OCI-LY1 (cell line): ENCODE measurements at regions not wholly inside any gene's neighbourhood (a gene's known extent, or its start where the extent isn't known, plus 50 kb on each side); places are given as distances from the start of the nearest gene placed in this dataset.

ENCODE experiments used
- H2AFZ ChIP-seq: fragments of 200-600 bp; sonication (generic), shearing (Covaris generic); 2 replicates; pipeline ENCODE4 v1.6.0; 2014; ENCODE audit warnings: antibody characterized with exemption, mild to moderate bottlenecking, low read length
- H3F3A ChIP-seq: fragments of 200-600 bp; sonication (generic), shearing (Covaris generic); 2 replicates; pipeline ENCODE4 v1.6.0; 2014; ENCODE audit warnings: mild to moderate bottlenecking, antibody characterized with exemption, low read length, moderate library complexity; ENCODE audit not compliant: insufficient read depth
- H3K27ac ChIP-seq: fragments of 200-600 bp; sonication (generic); 2 replicates; pipeline ENCODE4 v1.5.1; 2014; ENCODE audit warnings: low read length, mixed run types, mild to moderate bottlenecking, low read depth; ENCODE audit not compliant: poor library complexity, severe bottlenecking
- H3K27me3 ChIP-seq: fragments of 200-600 bp; sonication (generic); 2 replicates; pipeline ENCODE4 v1.6.0; 2014; ENCODE audit warnings: antibody characterized with exemption, mild to moderate bottlenecking, low read length, moderate library complexity; ENCODE audit not compliant: insufficient read depth
- H3K36me3 ChIP-seq: fragments of 200-600 bp; sonication (generic); 2 replicates; pipeline ENCODE4 v1.6.1; 2014; ENCODE audit warnings: mild to moderate bottlenecking, antibody characterized with exemption, low read length, moderate library complexity, mixed read lengths; ENCODE audit not compliant: insufficient read depth
- H3K4me1 ChIP-seq: fragments of 200-600 bp; sonication (generic); 2 replicates; pipeline ENCODE4 v1.5.1; 2014; ENCODE audit warnings: mild to moderate bottlenecking, low read length, moderate library complexity; ENCODE audit not compliant: insufficient read depth, severe bottlenecking
- H3K4me2 ChIP-seq: fragments of 200-600 bp; sonication (generic), shearing (Covaris generic); 2 replicates; pipeline ENCODE4 v1.6.1; 2014; ENCODE audit warnings: low read length
- H3K4me3 ChIP-seq: fragments of 200-600 bp; sonication (generic); 2 replicates; pipeline ENCODE4 v1.5.1; 2014; ENCODE audit warnings: low read length, low read depth, mild to moderate bottlenecking, mixed read lengths; ENCODE audit not compliant: poor library complexity, severe bottlenecking
- H3K79me2 ChIP-seq: fragments of 200-600 bp; shearing (Covaris generic); 2 replicates; pipeline ENCODE4 v1.6.1; 2016; ENCODE audit warnings: mixed run types, low read length, mixed read lengths; ENCODE audit not compliant: insufficient read depth
- H3K9ac ChIP-seq: fragments of 200-600 bp; sonication (generic), shearing (Covaris generic); 2 replicates; pipeline ENCODE4 v1.6.1; 2014; ENCODE audit warnings: mild to moderate bottlenecking, low read length, mixed read lengths
- H3K9me2 ChIP-seq: fragments of 200-600 bp; sonication (generic), shearing (Covaris generic); 2 replicates; pipeline ENCODE4 v1.6.1; 2014; ENCODE audit warnings: low read depth, mild to moderate bottlenecking, low read length, mixed read lengths
- H3K9me3 ChIP-seq: fragments of 200-600 bp; shearing (Covaris generic); 2 replicates; pipeline ENCODE4 v1.6.1; 2014; ENCODE audit warnings: low read length, mixed read lengths
- H4K20me1 ChIP-seq: fragments of 200-600 bp; sonication (generic), shearing (Covaris generic); 2 replicates; pipeline ENCODE4 v1.6.0; 2016; ENCODE audit warnings: mild to moderate bottlenecking, low read length; ENCODE audit not compliant: insufficient read depth
- EZH2 ChIP-seq: fragments of 200-600 bp; sonication (generic), shearing (Covaris generic); IDR thresholded peaks from 2 replicates; pipeline ENCODE4 v1.8.0; 2017; ENCODE audit warnings: borderline replicate concordance, mixed run types, mild to moderate bottlenecking, antibody characterized with exemption, low read length, moderate library complexity, mixed read lengths
- TF ChIP-seq, protein P1 (sequence below): fragments of 200-600 bp; sonication (generic), shearing (Covaris generic); IDR thresholded peaks from 2 replicates; pipeline ENCODE4 v1.5.1; 2017; ENCODE audit warnings: mild to moderate bottlenecking, antibody characterized with exemption, low read length, moderate library complexity, mixed read lengths

DNA sequence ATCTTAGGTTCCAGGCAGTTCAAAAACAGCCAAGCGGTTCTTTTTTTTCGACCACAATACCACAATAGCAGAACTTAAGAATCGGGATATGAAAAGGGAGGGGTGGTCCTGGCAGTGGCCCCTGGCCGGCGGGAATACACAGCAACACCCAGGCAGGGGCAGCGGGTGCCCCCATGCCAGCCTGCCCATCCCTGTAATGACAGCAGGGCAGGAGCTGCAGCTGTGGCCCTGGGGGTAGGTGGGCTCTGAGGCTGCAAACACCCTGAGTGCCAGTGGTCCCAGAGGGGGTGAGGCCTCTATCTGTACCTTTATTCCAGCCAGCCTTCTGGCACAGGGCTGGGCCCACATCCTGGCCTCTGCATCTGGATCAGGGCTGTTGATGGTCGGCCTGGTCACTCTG lies 247.4 kb downstream of the SEMA3D start:
- Histone ChIP-seq H3K9me3 (no peaks in the 10 kb centered on the region), H4K20me1 (no peaks in the 10 kb centered on the region), H3K36me3 (no peaks in the 10 kb centered on the region), H3K27me3 (no peaks in the 10 kb centered on the region), H3K9ac (no peak overlapping the region), H3K27ac (no peak overlapping the region), H2AFZ (no peak overlapping the region), H3F3A (no peaks in the 10 kb centered on the region), H3K9me2 (no peaks in the 10 kb centered on the region), H3K79me2 (no peaks in the 10 kb centered on the region), H3K4me1 (no peaks in the 10 kb centered on the region), H3K4me2 (no peak overlapping the region), H3K4me3 (no peak overlapping the region)
- TF ChIP-seq, protein P1, sequence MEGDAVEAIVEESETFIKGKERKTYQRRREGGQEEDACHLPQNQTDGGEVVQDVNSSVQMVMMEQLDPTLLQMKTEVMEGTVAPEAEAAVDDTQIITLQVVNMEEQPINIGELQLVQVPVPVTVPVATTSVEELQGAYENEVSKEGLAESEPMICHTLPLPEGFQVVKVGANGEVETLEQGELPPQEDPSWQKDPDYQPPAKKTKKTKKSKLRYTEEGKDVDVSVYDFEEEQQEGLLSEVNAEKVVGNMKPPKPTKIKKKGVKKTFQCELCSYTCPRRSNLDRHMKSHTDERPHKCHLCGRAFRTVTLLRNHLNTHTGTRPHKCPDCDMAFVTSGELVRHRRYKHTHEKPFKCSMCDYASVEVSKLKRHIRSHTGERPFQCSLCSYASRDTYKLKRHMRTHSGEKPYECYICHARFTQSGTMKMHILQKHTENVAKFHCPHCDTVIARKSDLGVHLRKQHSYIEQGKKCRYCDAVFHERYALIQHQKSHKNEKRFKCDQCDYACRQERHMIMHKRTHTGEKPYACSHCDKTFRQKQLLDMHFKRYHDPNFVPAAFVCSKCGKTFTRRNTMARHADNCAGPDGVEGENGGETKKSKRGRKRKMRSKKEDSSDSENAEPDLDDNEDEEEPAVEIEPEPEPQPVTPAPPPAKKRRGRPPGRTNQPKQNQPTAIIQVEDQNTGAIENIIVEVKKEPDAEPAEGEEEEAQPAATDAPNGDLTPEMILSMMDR: no peak
- TF ChIP-seq EZH2: no peak

GRCh38 chr7:84924353-84924752 lies 262.5 kb downstream of the SEMA3D start:
- no peaks in the 10 kb centered on the region for H4K20me1 ChIP-seq
- H3K9ac ChIP-seq: no peak overlapping the region
- no peak overlapping the region for H3K4me3 ChIP-seq
- no peaks in the 10 kb centered on the region for H3K36me3 ChIP-seq
- no peaks in the 10 kb centered on the region for H3K9me3 ChIP-seq
- no peaks in the 10 kb centered on the region for H3K4me1 ChIP-seq
- H3K27me3 ChIP-seq: no peaks in the 10 kb centered on the region
- no peaks in the 10 kb centered on the region for H3K79me2 ChIP-seq
- TF ChIP-seq, protein P1: no peak
- TF ChIP-seq EZH2: no peak
- no peaks in the 10 kb centered on the region for H3K9me2 ChIP-seq
- no peak overlapping the region for H3K4me2 ChIP-seq
- no peak overlapping the region for H2AFZ ChIP-seq
- H3K27ac ChIP-seq: no peak overlapping the region
- H3F3A ChIP-seq: no peaks in the 10 kb centered on the region

GRCh38 chr7:84923348-84923747 lies 263.5 kb downstream of the SEMA3D start:
- Histone ChIP-seq H3K4me2 (no peak overlapping the region), H3F3A (no peaks in the 10 kb centered on the region), H3K9ac (no peak overlapping the region), H3K4me1 (no peaks in the 10 kb centered on the region), H3K79me2 (no peaks in the 10 kb centered on the region), H3K4me3 (no peak overlapping the region), H3K9me3 (no peaks in the 10 kb centered on the region), H3K9me2 (no peaks in the 10 kb centered on the region), H3K27ac (no peak overlapping the region), H3K36me3 (no peaks in the 10 kb centered on the region), H2AFZ (no peak overlapping the region), H4K20me1 (no peaks in the 10 kb centered on the region), H3K27me3 (no peaks in the 10 kb centered on the region)
- TF ChIP-seq, protein P1: no peak
- TF ChIP-seq EZH2: no peak
